Prostate gland (tissue), 2 donors: ENCODE measurements at regions not wholly inside any gene's neighbourhood (a gene's known extent, or its start where the extent isn't known, plus 50 kb on each side); places are given as distances from the start of the nearest gene placed in this dataset.

Experiments used
- CTCF ChIP-seq, 4 experiments: fragments of 200-600 bp in 2 of 4; fragments of 450-650 bp in 2 of 4; sonication (generic) in 2 of 4; IDR thresholded peaks; 1 replicate in 3 of 4; 2 replicates in 1 of 4; pipeline ENCODE4 v1.5.1; 2016 to 2019; ENCODE audit warnings: antibody characterized with exemption in 4 of 4, mild to moderate bottlenecking in 2 of 4, moderate library complexity in 2 of 4
- POLR2A ChIP-seq: fragments of 450-650 bp; IDR thresholded peaks from one replicate; pipeline ENCODE4 v1.6.1; 2016; ENCODE audit warnings: antibody characterized with exemption, mild to moderate bottlenecking
- POLR2AphosphoS5 ChIP-seq: sonication (generic); formaldehyde crosslinking; IDR thresholded peaks from one replicate; pipeline ENCODE4 v1.6.1; 2017; ENCODE audit warnings: antibody characterized with exemption

- TF ChIP-seq CTCF (IDR thresholded peaks at IDR 0.05) = no peak
- TF ChIP-seq POLR2A = no peak
- TF ChIP-seq POLR2AphosphoS5 = no peak
Measured at GRCh38 chr7:41785840-41786239, 83.0 kb upstream of the INHBA start.
